Neural cell (in vitro differentiated cells): ENCODE measurements at regions not wholly inside any gene's neighbourhood (a gene's known extent, or its start where the extent isn't known, plus 50 kb on each side); places are given as distances from the start of the nearest gene placed in this dataset.

Experiments used
- H2AFZ ChIP-seq: fragments of 200-600, 300-800 bp; sonication (generic), shearing (Covaris generic); 2 replicates; pipeline ENCODE4 v1.6.0; 2014; ENCODE audit warnings: low read depth, mild to moderate bottlenecking, antibody characterized with exemption, low read length, moderate library complexity
- H3F3A ChIP-seq: fragments of 200-600 bp; shearing (Covaris generic); 2 replicates; pipeline ENCODE4 v1.6.1; 2016; ENCODE audit warnings: mild to moderate bottlenecking, moderate library complexity, mixed read lengths, antibody characterized with exemption, low read length; ENCODE audit not compliant: insufficient read depth, poor library complexity, severe bottlenecking
- H3K27ac ChIP-seq: fragments of 200-600, 300-800 bp; sonication (generic), shearing (Covaris generic); 2 replicates; pipeline ENCODE4 v1.5.1; 2014; ENCODE audit warnings: mild to moderate bottlenecking, low read length, moderate library complexity
- H3K27me3 ChIP-seq: fragments of 300-800, 200-600 bp; sonication (generic), shearing (Covaris generic); 2 replicates; pipeline ENCODE4 v1.6.0; 2014; ENCODE audit warnings: mild to moderate bottlenecking, low read depth, low read length, moderate library complexity; ENCODE audit not compliant: insufficient read depth
- H3K36me3 ChIP-seq: fragments of 300-800, 200-600 bp; sonication (generic), shearing (Covaris generic); 2 replicates; pipeline ENCODE4 v1.5.1; 2014; ENCODE audit warnings: mild to moderate bottlenecking, antibody characterized with exemption, low read length, moderate library complexity; ENCODE audit not compliant: insufficient read depth
- H3K4me2 ChIP-seq: fragments of 300-800, 200-600 bp; sonication (generic), shearing (Covaris generic); 2 replicates; pipeline ENCODE4 v1.6.0; 2014; ENCODE audit warnings: mild to moderate bottlenecking, low read length
- H3K4me3 ChIP-seq: fragments of 300-800, 200-600 bp; sonication (generic), shearing (Covaris generic); 2 replicates; pipeline ENCODE4 v1.5.1; 2014; ENCODE audit warnings: mild to moderate bottlenecking, low read length, moderate library complexity
- H3K79me2 ChIP-seq: fragments of 200-600 bp; shearing (Covaris generic); replicated peaks from 2 replicates; pipeline ENCODE4 v1.6.0; 2014; ENCODE audit warnings: mild to moderate bottlenecking, low read length, moderate library complexity; ENCODE audit not compliant: insufficient read depth
- H3K9ac ChIP-seq: fragments of 300-800, 200-600 bp; sonication (generic), shearing (Covaris generic); 2 replicates; pipeline ENCODE4 v1.6.1; 2016; ENCODE audit warnings: mild to moderate bottlenecking, low read length, mixed read lengths
- H3K9me2 ChIP-seq: fragments of 200-600 bp; shearing (Covaris generic); 2 replicates; pipeline ENCODE4 v1.6.1; 2016; ENCODE audit warnings: mild to moderate bottlenecking, low read length, mixed read lengths; ENCODE audit not compliant: insufficient read depth
- H3K9me3 ChIP-seq: fragments of 200-600, 300-800 bp; sonication (generic), shearing (Covaris generic); 2 replicates; pipeline ENCODE4 v1.6.1; 2016; ENCODE audit warnings: mild to moderate bottlenecking, mixed run types, low read length, moderate library complexity, mixed read lengths
- H4K20me1 ChIP-seq: fragments of 200-600 bp; shearing (Covaris generic); 2 replicates; pipeline ENCODE4 v1.6.1; 2016; ENCODE audit warnings: mild to moderate bottlenecking, mixed run types; ENCODE audit not compliant: insufficient read depth
- CTCF ChIP-seq: fragments of 450-650 bp; IDR thresholded peaks from 2 replicates; pipeline ENCODE4 v1.5.1; 2014; ENCODE audit warnings: antibody characterized with exemption, mild to moderate bottlenecking, moderate library complexity; ENCODE audit not compliant: poor library complexity, severe bottlenecking
- EP300 ChIP-seq: fragments of 450-650 bp; conservative IDR thresholded peaks from 2 replicates; pipeline ENCODE4 v1.6.1; 2014; ENCODE audit warnings: antibody characterized with exemption, mild to moderate bottlenecking, moderate library complexity; ENCODE audit not compliant: poor library complexity, severe bottlenecking
- EZH2 ChIP-seq: fragments of 200-600, 300-800 bp; shearing (Covaris generic), sonication (generic); IDR thresholded peaks from 2 replicates; pipeline ENCODE4 v1.6.1; 2014; ENCODE audit warnings: antibody characterized with exemption, low read length, borderline replicate concordance, mild to moderate bottlenecking; ENCODE audit not compliant: insufficient read depth, poor library complexity, severe bottlenecking
- MXI1 ChIP-seq: fragments of 450-650 bp; conservative IDR thresholded peaks from 2 replicates; pipeline ENCODE4 v1.6.1; 2014; ENCODE audit warnings: antibody characterized with exemption, mild to moderate bottlenecking; ENCODE audit not compliant: poor library complexity, severe bottlenecking
- POLR2AphosphoS5 ChIP-seq: IDR thresholded peaks from 2 replicates; pipeline ENCODE4 v1.6.1; 2012
- RAD21 ChIP-seq: fragments of 450-650 bp; conservative IDR thresholded peaks from 2 replicates; pipeline ENCODE4 v1.6.1; 2014; ENCODE audit warnings: antibody characterized with exemption, mild to moderate bottlenecking, moderate library complexity
- REST ChIP-seq: IDR thresholded peaks from 2 replicates; pipeline ENCODE4 v1.6.1; 2012; ENCODE audit warnings: borderline replicate concordance
- SMC3 ChIP-seq: fragments of 450-650 bp; conservative IDR thresholded peaks from 2 replicates; pipeline ENCODE4 v1.6.1; 2014; ENCODE audit warnings: antibody characterized with exemption, mild to moderate bottlenecking, moderate library complexity; ENCODE audit not compliant: poor library complexity
- TAF1 ChIP-seq: IDR thresholded peaks from 2 replicates; pipeline ENCODE4 v1.6.1; 2012; ENCODE audit warnings: low read depth

GRCh38 chr6:145137425-145137824 lies 597.9 kb downstream of the EPM2A start:
- Histone ChIP-seq H3K27me3 (no peaks in the 10 kb centered on the region), H3K9ac (no peak overlapping the region), H3K36me3 (no peaks in the 10 kb centered on the region), H3K9me2 (no peaks in the 10 kb centered on the region), H3K4me3 (no peak overlapping the region), H3K79me2 (no peaks in the 10 kb centered on the region), H2AFZ (no peak overlapping the region), H3K27ac (peak overlapping the region; percentile 91), H3K9me3 (no peaks in the 10 kb centered on the region), H3F3A (peaks cover 4% of the 10 kb centered on the region), H4K20me1 (no peaks in the 10 kb centered on the region), H3K4me2 (no peak overlapping the region)
- no peak for TF ChIP-seq POLR2AphosphoS5
- TF ChIP-seq TAF1 = no peak
- no peak for TF ChIP-seq EP300
- TF ChIP-seq REST = no peak
- TF ChIP-seq MXI1 = no peak
- peak; percentile 19 for TF ChIP-seq SMC3
- TF ChIP-seq RAD21 = peak; percentile 53
- peak; percentile 45 for TF ChIP-seq CTCF
- no peak for TF ChIP-seq EZH2

GRCh38 chr6:145138469-145139139 lies 596.7 kb downstream of the EPM2A start:
- Histone ChIP-seq H3K79me2 (no peaks in the 10 kb centered on the region), H3K4me3 (peak overlapping the region; percentile 17), H3K9ac (peak overlapping the region; percentile 48), H3K9me3 (no peaks in the 10 kb centered on the region), H2AFZ (peak overlapping the region; percentile 35), H4K20me1 (no peaks in the 10 kb centered on the region), H3K9me2 (no peaks in the 10 kb centered on the region), H3K4me2 (no peak overlapping the region), H3K27me3 (no peaks in the 10 kb centered on the region), H3K27ac (peak overlapping the region; percentile 91), H3K36me3 (no peaks in the 10 kb centered on the region), H3F3A (peaks cover 4% of the 10 kb centered on the region)
- TF ChIP-seq CTCF (no peak), SMC3 (peak; percentile 10), POLR2AphosphoS5 (peak; percentile 47), RAD21 (peak; percentile 29), REST (no peak), TAF1 (no peak), EP300 (no peak)
